ENCODE measurements at regions not wholly inside any gene's neighbourhood (a gene's known extent, or its start where the extent isn't known, plus 50 kb on each side); places are given as distances from the start of the nearest gene placed in this dataset.
"Not testable (repeated sequence)": the region's sequence is repeated elsewhere in the genome, so short reads cannot be mapped to it uniquely, and the experiment has no call there.

DNA sequence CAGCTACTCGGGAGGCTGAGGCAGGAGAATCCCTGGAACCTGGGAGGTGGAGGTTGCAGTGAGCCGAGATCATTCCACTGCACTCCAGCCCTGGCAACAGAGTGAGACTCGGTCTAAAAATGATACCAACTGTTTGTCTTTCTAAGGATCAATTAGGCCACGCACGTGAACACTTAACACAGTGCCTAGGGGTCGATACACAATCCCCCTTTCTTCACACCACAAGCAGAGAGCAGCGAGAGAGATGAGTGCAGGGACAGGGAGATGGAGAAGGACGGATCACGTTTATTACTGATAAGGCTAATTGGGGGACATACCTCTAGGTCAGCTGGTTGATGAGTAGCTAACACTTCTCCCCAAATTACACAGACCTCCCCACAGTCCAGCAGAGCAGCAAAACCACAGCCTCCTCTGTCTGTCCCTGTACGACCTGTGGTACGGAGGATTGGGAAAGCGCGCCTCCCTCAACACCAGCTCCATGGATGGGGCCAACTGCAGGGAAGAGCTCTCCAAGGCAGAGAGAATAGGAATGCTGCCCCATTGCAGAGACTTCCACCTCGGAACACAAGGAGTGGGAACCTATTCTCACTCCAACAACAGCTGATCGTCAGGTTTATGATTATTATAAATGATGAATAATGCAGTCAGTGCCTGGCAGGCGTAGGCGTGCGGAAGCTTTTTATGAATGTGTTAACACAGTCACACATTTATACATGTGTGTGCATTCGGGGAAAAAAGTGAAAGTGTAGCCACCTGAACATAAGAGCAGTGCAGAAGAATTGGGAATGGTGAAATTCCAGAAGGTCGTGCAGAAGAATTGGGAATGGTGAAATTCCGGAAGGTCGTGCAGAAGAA, 155.1 kb downstream of the C16orf95 start:
- Histone ChIP-seq H3K9me3 (ENCODE audit: insufficient read depth, low read length) (no peaks in the 10 kb centered on the region), H3K36me3 (replicated peaks; ENCODE audit: low read depth, low read length) (no peaks in the 10 kb centered on the region), H3K27me3 (ENCODE audit: low read depth, low read length) (no peaks in the 10 kb centered on the region), H3K27ac (ENCODE audit: low read length) (no peak overlapping the region), H2AFZ (ENCODE audit: low read depth, low read length) (no peak overlapping the region), H3K79me2 (ENCODE audit: low read length) (no peaks in the 10 kb centered on the region), H3K4me3 (ENCODE audit: low read length) (no peak overlapping the region), H3K9ac (ENCODE audit: low read length) (no peak overlapping the region), H4K20me1 (ENCODE audit: insufficient read depth, low read length) (no peaks in the 10 kb centered on the region), H3K4me1 (ENCODE audit: low read length) (no peaks in the 10 kb centered on the region), H3K4me2 (ENCODE audit: low read length) (no peak overlapping the region)
- TF ChIP-seq CTCF (IDR thresholded peaks at IDR 0.05; ENCODE audit: low read depth, low read length) (no peak), EZH2phosphoT487 (IDR thresholded peaks at IDR 0.05; ENCODE audit: low read depth) (no peak)

- not testable (repeated sequence) for H4K20me1 ChIP-seq (ENCODE audit: insufficient read depth, low read length); H3K4me1 ChIP-seq (ENCODE audit: low read length); H2AFZ ChIP-seq (ENCODE audit: low read depth, low read length)
These were observed 154.4 kb downstream of the C16orf95 start for GRCh38 chr16:87162799-87163198.

DNA sequence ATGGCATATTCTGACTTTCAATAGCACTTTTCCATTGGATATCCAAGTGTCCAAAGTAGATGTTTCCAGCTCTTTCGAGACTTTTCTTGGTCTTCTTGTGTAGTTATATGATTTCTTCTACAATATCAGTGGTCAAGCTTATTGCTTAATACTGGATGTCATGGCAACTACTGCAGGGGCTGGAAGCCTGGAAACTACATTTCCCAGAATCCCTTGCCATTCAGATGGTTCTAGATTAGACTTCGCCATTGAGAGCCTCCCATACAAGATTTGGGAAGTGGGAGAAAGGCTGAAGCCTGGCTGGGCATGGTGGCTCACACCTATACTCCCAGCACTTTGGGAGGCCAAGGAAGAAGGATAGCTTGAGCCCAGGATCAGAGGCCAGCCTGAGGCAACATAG, 153.6 kb downstream of the C16orf95 start:
- Histone ChIP-seq H3K9me3 (ENCODE audit: insufficient read depth, low read length) (no peaks in the 10 kb centered on the region), H3K79me2 (ENCODE audit: low read length) (no peaks in the 10 kb centered on the region), H2AFZ (ENCODE audit: low read depth, low read length) (no peak overlapping the region), H3K9ac (ENCODE audit: low read length) (no peak overlapping the region), H3K27me3 (ENCODE audit: low read depth, low read length) (no peaks in the 10 kb centered on the region), H3K4me2 (ENCODE audit: low read length) (no peak overlapping the region), H3K36me3 (replicated peaks; ENCODE audit: low read depth, low read length) (no peaks in the 10 kb centered on the region), H3K4me1 (ENCODE audit: low read length) (no peaks in the 10 kb centered on the region), H3K27ac (ENCODE audit: low read length) (no peak overlapping the region), H3K4me3 (ENCODE audit: low read length) (no peak overlapping the region), H4K20me1 (ENCODE audit: insufficient read depth, low read length) (no peaks in the 10 kb centered on the region)
- TF ChIP-seq EZH2phosphoT487 (IDR thresholded peaks at IDR 0.05; ENCODE audit: low read depth): no peak
- no peak for TF ChIP-seq CTCF (IDR thresholded peaks at IDR 0.05; ENCODE audit: low read depth, low read length)

More at GRCh38 chr16:87162799-87163198, 154.4 kb downstream of the C16orf95 start:
- not testable (repeated sequence) for H3K27ac ChIP-seq (ENCODE audit: low read length); H3K27me3 ChIP-seq (ENCODE audit: low read depth, low read length); H3K9me3 ChIP-seq (ENCODE audit: insufficient read depth, low read length); H3K4me3 ChIP-seq (ENCODE audit: low read length); H3K9ac ChIP-seq (ENCODE audit: low read length); H3K4me2 ChIP-seq (ENCODE audit: low read length); H3K79me2 ChIP-seq (ENCODE audit: low read length); H3K36me3 ChIP-seq (replicated peaks; ENCODE audit: low read depth, low read length)

DNA sequence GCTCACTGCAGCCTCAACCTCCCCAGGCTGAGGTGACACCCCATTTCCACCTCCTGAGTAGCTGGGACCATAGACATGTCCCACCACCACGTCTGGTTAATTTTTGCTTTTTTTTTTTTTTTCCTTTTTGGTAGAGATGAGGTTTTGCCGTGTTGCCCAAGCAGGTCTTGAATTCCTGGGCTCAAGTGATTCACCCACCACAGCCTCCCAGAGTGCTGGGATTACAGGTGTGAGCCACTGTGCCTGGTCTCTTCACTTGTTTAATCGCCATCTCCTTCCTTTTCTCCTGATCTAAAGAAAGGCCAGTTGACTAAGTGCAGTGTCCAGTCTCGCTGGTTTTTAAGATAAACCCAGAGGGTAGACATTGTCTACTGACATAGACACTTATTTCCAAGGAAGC, 152.0 kb downstream of the C16orf95 start:
- Histone ChIP-seq H3K27me3 (ENCODE audit: low read depth, low read length) (no peaks in the 10 kb centered on the region), H3K9ac (ENCODE audit: low read length) (no peak overlapping the region), H3K9me3 (ENCODE audit: insufficient read depth, low read length) (no peaks in the 10 kb centered on the region), H3K27ac (ENCODE audit: low read length) (no peak overlapping the region), H3K4me3 (ENCODE audit: low read length) (no peak overlapping the region), H3K4me1 (ENCODE audit: low read length) (no peaks in the 10 kb centered on the region), H3K36me3 (replicated peaks; ENCODE audit: low read depth, low read length) (no peaks in the 10 kb centered on the region), H4K20me1 (ENCODE audit: insufficient read depth, low read length) (no peaks in the 10 kb centered on the region), H2AFZ (ENCODE audit: low read depth, low read length) (no peak overlapping the region), H3K4me2 (ENCODE audit: low read length) (no peak overlapping the region), H3K79me2 (ENCODE audit: low read length) (no peaks in the 10 kb centered on the region)
- TF ChIP-seq CTCF (IDR thresholded peaks at IDR 0.05; ENCODE audit: low read depth, low read length): no peak
- TF ChIP-seq EZH2phosphoT487 (IDR thresholded peaks at IDR 0.05; ENCODE audit: low read depth): no peak
